GM21717 (cell line): ENCODE measurements at regions not wholly inside any gene's neighbourhood (a gene's known extent, or its start where the extent isn't known, plus 50 kb on each side); places are given as distances from the start of the nearest gene placed in this dataset.

Experiments
- ATAC-seq: cut with Tn5 transposase; IDR thresholded peaks from one replicate; pipeline ENCODE4 v1.9.1; 2021; ENCODE audit warnings: mild to moderate bottlenecking, moderate library complexity; ENCODE audit not compliant: unreplicated experiment

DNA sequence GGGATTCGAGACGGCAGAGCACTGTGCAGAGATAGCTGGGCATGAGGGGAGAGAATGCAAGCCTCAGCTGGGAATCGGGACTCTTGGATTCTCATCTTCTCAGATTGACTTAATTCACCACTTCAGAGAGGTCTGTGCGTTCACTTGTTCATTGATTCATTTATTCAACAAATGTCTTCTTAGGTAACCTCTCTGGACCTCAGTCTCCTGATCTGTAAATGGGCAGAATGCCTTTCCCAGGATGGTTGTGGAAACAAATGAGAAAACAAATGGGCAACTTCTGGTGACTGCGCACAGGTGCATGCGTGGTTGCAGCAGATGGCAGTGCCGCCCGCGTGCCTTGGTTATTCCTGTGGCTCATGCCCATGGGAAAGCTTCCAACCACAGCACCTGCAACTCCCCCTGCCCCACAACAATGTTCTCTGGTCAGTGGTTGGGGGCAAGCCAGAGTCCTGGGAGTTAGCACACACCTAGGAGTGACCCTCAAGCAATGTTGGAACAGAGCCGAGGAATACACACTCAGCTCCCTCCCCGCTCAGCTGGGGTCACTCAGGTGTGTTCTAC is 110.1 kb upstream of the RUNX3 start:
- no peak for ATAC-seq

DNA sequence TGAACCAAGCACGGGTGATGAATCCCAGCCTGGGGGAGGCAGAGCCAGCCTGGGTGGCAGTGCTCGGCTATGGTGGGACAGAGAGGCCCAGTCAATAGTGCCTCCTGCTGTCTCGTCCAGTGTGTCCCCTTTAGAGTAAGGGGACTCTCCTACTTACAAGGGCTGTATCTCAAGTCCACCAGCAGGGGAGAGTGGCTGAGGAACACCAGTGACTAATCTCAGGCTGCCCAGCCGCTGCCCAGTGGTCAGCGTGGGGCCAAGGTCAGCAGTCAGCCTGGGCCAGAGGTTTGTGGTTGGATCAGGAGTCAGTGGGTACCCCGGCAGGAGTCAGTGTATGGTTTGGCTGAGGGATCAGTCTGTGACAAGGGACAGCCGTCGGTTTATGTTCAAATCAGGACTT is 109.2 kb upstream of the RUNX3 start:
- no peak for ATAC-seq

DNA sequence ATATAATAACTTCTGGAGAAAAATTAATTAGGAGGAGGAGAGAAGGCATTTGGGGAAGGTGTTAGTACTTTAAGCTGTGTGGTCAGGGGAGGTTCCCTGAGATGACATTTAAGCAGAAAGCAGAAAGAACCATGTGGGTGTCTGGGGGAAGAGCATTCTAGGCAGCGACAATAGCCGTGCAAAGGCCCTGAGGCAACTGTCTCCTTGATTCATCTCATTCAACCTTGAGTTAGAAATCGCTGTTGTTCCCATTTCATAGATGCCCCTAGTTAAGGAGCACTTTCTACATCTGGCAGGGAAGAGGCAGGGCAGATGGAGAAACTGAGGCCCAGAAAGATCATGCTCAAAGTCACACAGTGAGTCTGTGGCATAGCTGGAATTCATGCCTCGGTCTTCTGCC is 108.6 kb upstream of the RUNX3 start:
- ATAC-seq, result no peak

- no peak for ATAC-seq
Measured at GRCh38 chr1:25037174-25038074, 107.3 kb upstream of the RUNX3 start.

GRCh38 chr1:25036117-25036546 is 106.1 kb upstream of the RUNX3 start:
- ATAC-seq, result no peak

GRCh38 chr1:25035523-25036116 is 105.5 kb upstream of the RUNX3 start:
- ATAC-seq, result no peak

DNA sequence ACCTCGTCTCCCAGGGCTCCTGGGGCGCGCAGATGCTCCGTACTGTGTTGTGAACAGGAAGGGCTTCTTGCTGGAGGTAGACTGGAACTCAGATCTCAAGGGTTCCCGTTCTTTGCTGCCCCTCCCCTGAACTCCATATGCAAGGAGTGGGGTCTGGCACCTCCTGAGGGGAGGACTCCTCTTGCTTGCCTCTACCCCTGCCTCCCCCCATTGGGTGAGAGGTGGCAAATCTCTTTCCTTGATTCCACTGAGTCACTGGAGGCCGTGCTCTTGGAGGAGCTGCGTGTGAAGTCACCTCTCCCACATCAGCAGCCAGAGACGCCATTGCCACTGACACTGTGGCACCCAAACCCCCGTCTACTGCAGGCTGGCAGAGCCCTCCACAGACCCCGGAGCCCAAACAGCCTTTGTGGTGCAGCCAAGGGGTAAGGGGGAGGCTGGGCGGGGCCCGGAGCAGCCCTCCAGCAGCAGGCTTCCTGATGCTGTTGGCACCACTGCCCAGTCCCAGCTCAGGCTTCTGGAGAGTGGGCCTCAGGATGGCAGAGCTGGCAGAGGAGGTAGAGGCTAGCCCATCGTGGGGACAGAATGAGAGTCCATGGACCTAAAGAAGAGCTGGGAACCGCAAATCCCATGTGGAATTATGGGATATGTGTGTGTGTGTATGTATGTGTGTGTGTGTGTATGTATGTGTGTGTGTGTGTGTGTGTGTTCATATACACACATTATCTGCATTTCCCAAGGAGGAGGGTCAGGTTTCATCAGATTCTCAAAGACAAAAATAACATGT is 104.9 kb upstream of the RUNX3 start:
- ATAC-seq, result no peak

GRCh38 chr1:25033828-25034705 is 104.0 kb upstream of the RUNX3 start:
- ATAC-seq, result no peak

- ATAC-seq, result no peak
Measured at GRCh38 chr1:25033030-25033827, 103.2 kb upstream of the RUNX3 start.

- ATAC-seq, result peak; percentile 30
Measured at GRCh38 chr1:25031966-25032667, 102.0 kb upstream of the RUNX3 start.

DNA sequence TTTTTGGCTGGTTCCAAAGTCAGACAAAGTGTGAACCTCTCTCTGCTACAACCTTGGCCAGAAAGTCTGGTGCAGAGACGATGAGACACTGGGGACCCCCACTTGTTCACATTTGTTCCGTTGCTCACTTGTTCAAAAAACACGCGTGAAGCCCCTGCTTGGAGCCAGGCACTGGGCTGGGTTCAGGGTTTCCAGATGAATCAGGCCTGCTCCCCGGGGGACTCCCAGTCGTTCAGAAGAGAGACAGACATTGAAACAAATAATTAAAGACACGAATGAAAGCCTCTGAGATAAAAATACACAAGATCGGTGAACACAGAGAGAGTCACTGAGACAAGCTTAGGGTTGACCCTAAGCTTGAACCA is 101.5 kb upstream of the RUNX3 start:
- peak; percentile 11 for ATAC-seq

- ATAC-seq, result peak; percentile 44
Measured at GRCh38 chr1:25030674-25031589, 100.9 kb upstream of the RUNX3 start.

GRCh38 chr1:25030012-25030411 is 99.9 kb upstream of the RUNX3 start:
- ATAC-seq, result no peak

DNA sequence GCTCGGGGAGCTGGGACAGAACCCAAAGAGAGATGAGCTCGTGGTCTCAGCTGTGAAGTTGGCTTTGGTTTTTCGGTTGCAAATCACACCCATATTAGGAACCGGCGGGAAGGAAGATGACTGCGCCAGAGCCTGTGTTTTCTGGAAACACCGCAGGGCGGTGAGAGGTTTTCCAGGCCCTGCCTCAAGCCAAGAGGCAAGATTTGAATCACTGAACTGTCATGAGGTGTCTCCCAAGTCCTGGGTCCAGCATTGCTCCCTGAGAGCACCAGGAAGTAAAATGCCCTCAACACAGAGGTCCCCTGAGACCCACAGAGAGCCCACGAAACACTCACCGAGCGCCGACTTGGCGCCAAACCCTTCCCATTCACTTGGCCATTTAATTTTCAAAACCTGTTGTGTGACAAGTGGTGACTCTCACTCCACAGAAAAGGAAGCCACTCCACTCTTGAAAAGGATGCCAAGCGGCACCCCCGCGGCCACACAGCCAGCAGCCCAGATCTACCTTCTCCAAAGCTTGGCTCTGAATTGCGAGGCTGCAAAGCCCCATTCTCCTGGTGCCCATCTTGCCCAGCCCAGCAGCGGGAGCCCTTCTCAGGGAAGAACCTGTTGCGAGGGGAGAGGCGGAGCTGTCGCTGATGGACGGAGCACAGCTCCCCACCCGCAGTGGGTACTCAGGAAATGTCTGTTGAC is 99.0 kb upstream of the RUNX3 start:
- ATAC-seq, result no peak

GRCh38 chr1:25028587-25028906 is 98.5 kb upstream of the RUNX3 start:
- ATAC-seq, result no peak

DNA sequence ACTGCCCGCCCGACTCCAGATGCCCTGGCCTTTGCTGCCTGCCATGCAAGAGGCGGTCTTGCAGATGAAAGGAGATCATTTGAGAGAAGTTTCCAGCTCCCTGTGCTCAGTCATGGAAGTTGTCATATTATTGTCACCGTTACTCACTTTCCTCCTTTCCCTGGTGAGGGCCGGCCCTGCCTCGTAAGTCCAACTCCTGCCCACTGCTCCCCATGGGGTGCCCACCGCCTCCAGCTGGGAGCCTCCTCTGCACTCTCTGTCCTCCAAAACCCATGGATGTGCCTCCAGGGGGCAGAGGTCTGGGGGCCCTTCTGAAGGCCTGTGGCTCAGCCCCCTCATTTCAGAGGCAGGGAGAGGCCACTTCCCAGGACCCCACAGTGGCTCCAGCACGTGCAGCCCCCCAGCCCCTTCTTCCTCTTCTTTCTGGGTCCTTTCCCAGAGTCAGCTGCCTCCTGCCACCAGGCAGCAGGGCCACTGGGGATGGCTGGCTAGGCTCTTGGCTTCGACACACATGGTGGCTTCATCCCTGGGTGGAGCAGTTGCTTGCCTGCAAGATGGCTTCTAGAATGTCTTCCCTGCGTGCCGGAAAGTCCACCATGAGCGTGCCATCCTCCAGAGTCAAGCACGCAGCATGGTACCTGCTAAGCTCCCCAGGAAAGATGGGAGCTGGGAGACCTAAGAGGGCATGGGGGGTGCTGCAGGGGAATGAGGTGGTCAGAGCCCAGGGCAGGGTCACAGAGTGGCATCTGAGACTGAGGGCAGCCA is 97.9 kb upstream of the RUNX3 start:
- no peak for ATAC-seq
